Right renal cortex interstitium (tissue), 3 donors: ENCODE measurements at regions not wholly inside any gene's neighbourhood (a gene's known extent, or its start where the extent isn't known, plus 50 kb on each side); places are given as distances from the start of the nearest gene placed in this dataset.

ENCODE experiments used
- DNase-seq, 3 donors: peaks; one replicate each; pipeline ENCODE4 v3.0.0-alpha.2; 2013; ENCODE audit warnings: low read depth in 3 of 3, low spot score in 2 of 3

GRCh38 chrX:109841869-109842579, 109.0 kb upstream of the ACSL4 start:
- no peak for DNase-seq

- no peak for DNase-seq
Measured at GRCh38 chrX:109842611-109843010, 109.6 kb upstream of the ACSL4 start.

- DNase-seq: no peak
Measured at GRCh38 chrX:109843963-109844751, 111.1 kb upstream of the ACSL4 start.

GRCh38 chrX:109844986-109845385, 111.9 kb upstream of the ACSL4 start:
- no peak for DNase-seq

- no peak for DNase-seq
Measured at GRCh38 chrX:109845996-109846395, 112.9 kb upstream of the ACSL4 start.

GRCh38 chrX:109847257-109848187, 114.5 kb upstream of the ACSL4 start:
- DNase-seq: no peak

GRCh38 chrX:109848461-109849050, 115.5 kb upstream of the ACSL4 start:
- no peak for DNase-seq

GRCh38 chrX:109854096-109854495, 121.0 kb upstream of the ACSL4 start:
- no peak for DNase-seq

- DNase-seq: no peak
Measured at GRCh38 chrX:109855501-109855900, 122.4 kb upstream of the ACSL4 start.

GRCh38 chrX:109856974-109857373, 123.9 kb upstream of the ACSL4 start:
- no peak for DNase-seq

- DNase-seq: no peak
Measured at GRCh38 chrX:109857584-109858228, 124.6 kb upstream of the ACSL4 start.

- DNase-seq: no peak
Measured at GRCh38 chrX:109858602-109859341, 125.7 kb upstream of the ACSL4 start.

GRCh38 chrX:109859651-109860050, 126.6 kb upstream of the ACSL4 start:
- DNase-seq: no peak

GRCh38 chrX:109862433-109862832, 129.4 kb upstream of the ACSL4 start:
- DNase-seq: no peak

- no peak for DNase-seq
Measured at GRCh38 chrX:109863811-109864210, 130.8 kb upstream of the ACSL4 start.

GRCh38 chrX:109871121-109871888, 131.6 kb upstream of the TMEM164 start:
- DNase-seq: no peak

- no peak for DNase-seq
Measured at GRCh38 chrX:109872021-109872732, 130.7 kb upstream of the TMEM164 start.

GRCh38 chrX:109873574-109873973, 129.3 kb upstream of the TMEM164 start:
- no peak for DNase-seq
